Peyer's patch (tissue), 4 donors: ENCODE measurements at regions not wholly inside any gene's neighbourhood (a gene's known extent, or its start where the extent isn't known, plus 50 kb on each side); places are given as distances from the start of the nearest gene placed in this dataset.

Experiments
- DNase-seq, 3 donors: peaks; one replicate each; pipeline ENCODE4 v3.0.0-alpha.2; 2017 to 2019
- H3K27ac ChIP-seq, 4 donors: fragments of 200-600 bp; sonication (generic); one replicate each; pipeline ENCODE4 v1.5.1; 2016 to 2019
- H3K27me3 ChIP-seq, 2 donors: fragments of 200-600 bp; sonication (generic); one replicate each; pipeline ENCODE4 v1.5.1; 2019
- H3K36me3 ChIP-seq, 3 donors: fragments of 200-600 bp; sonication (generic); one replicate each; pipeline ENCODE4 v1.5.1; 2016 to 2019
- H3K4me1 ChIP-seq, 4 donors: fragments of 200-600 bp; sonication (generic); one replicate each; pipeline ENCODE4 v1.5.1; 2016 to 2019
- H3K4me3 ChIP-seq, 4 donors: fragments of 200-600 bp; sonication (generic); 1 replicate in 3 of 4; 2 replicates in 1 of 4; pipeline ENCODE4 v1.5.1; 2016 to 2019; ENCODE audit warnings: mild to moderate bottlenecking in 1 of 4
- H3K9me3 ChIP-seq, 4 donors: fragments of 200-600 bp; sonication (generic); one replicate each; pipeline ENCODE4 v1.5.1; 2016 to 2019; ENCODE audit warnings: mild to moderate bottlenecking in 1 of 4
- CTCF ChIP-seq, 6 experiments: fragments of 450-650 bp in 4 of 6; fragments of 200-600 bp in 2 of 6; sonication (generic) in 1 of 6; IDR thresholded peaks; one replicate each; pipeline ENCODE4 v1.5.1; 2017 to 2019; ENCODE audit warnings: antibody characterized with exemption in 6 of 6, mild to moderate bottlenecking in 3 of 6, moderate library complexity in 1 of 6
- POLR2A ChIP-seq, 2 donors: fragments of 450-650 bp; IDR thresholded peaks; one replicate each; pipeline ENCODE4 v1.5.1; 2017; ENCODE audit warnings: antibody characterized with exemption in 2 of 2, mild to moderate bottlenecking in 2 of 2, moderate library complexity in 2 of 2

GRCh38 chr5:89133975-89134374, 251.0 kb upstream of the MEF2C start:
- no peaks in the 10 kb centered on the region for H3K36me3 ChIP-seq
- H3K4me1 ChIP-seq = no peaks in the 10 kb centered on the region
- no peaks in the 10 kb centered on the region for H3K9me3 ChIP-seq
- no peak overlapping the region for H3K27ac ChIP-seq
- TF ChIP-seq POLR2A (IDR thresholded peaks at IDR 0.05) (no peak), CTCF (IDR thresholded peaks at IDR 0.05) (no peak)
- DNase-seq = no peak
- no peaks in the 10 kb centered on the region for H3K27me3 ChIP-seq
- no peak overlapping the region for H3K4me3 ChIP-seq

GRCh38 chr5:89133129-89133528, 250.1 kb upstream of the MEF2C start:
- no peak for DNase-seq
- TF ChIP-seq CTCF (IDR thresholded peaks at IDR 0.05) (no peak), POLR2A (IDR thresholded peaks at IDR 0.05) (no peak)
- H3K36me3 ChIP-seq = no peaks in the 10 kb centered on the region
- no peaks in the 10 kb centered on the region for H3K9me3 ChIP-seq
- no peak overlapping the region for H3K27ac ChIP-seq
- H3K4me3 ChIP-seq = no peak overlapping the region
- H3K4me1 ChIP-seq = no peaks in the 10 kb centered on the region
- no peaks in the 10 kb centered on the region for H3K27me3 ChIP-seq

GRCh38 chr5:89130851-89131250, 247.9 kb upstream of the MEF2C start:
- TF ChIP-seq CTCF (IDR thresholded peaks at IDR 0.05) = no peak
- no peak for TF ChIP-seq POLR2A (IDR thresholded peaks at IDR 0.05)
- H3K4me1 ChIP-seq = no peaks in the 10 kb centered on the region
- no peak for DNase-seq
- no peak overlapping the region for H3K4me3 ChIP-seq
- no peak overlapping the region for H3K27ac ChIP-seq
- no peaks in the 10 kb centered on the region for H3K9me3 ChIP-seq
- H3K36me3 ChIP-seq = no peaks in the 10 kb centered on the region
- H3K27me3 ChIP-seq = no peaks in the 10 kb centered on the region

- H3K27me3 ChIP-seq = no peaks in the 10 kb centered on the region
- no peak for TF ChIP-seq CTCF (IDR thresholded peaks at IDR 0.05)
- no peaks in the 10 kb centered on the region for H3K4me1 ChIP-seq
- DNase-seq = no peak
- H3K27ac ChIP-seq = no peak overlapping the region
- H3K4me3 ChIP-seq = no peak overlapping the region
- H3K36me3 ChIP-seq = no peaks in the 10 kb centered on the region
- H3K9me3 ChIP-seq = no peaks in the 10 kb centered on the region
Measured at GRCh38 chr5:89129941-89130340, 247.0 kb upstream of the MEF2C start.

- H3K27me3 ChIP-seq = no peaks in the 10 kb centered on the region
- H3K9me3 ChIP-seq = no peaks in the 10 kb centered on the region
- no peaks in the 10 kb centered on the region for H3K36me3 ChIP-seq
- no peak overlapping the region for H3K27ac ChIP-seq
- no peaks in the 10 kb centered on the region for H3K4me1 ChIP-seq
- no peak overlapping the region for H3K4me3 ChIP-seq
- no peak for TF ChIP-seq CTCF (IDR thresholded peaks at IDR 0.05)
- no peak for TF ChIP-seq POLR2A (IDR thresholded peaks at IDR 0.05)
- DNase-seq = no peak
Measured at GRCh38 chr5:89128906-89129625, 246.1 kb upstream of the MEF2C start.

GRCh38 chr5:89128092-89128491, 245.1 kb upstream of the MEF2C start:
- no peak for TF ChIP-seq POLR2A (IDR thresholded peaks at IDR 0.05)
- no peak for TF ChIP-seq CTCF (IDR thresholded peaks at IDR 0.05)
- no peak for DNase-seq
- Histone ChIP-seq H3K36me3 (no peaks in the 10 kb centered on the region), H3K9me3 (no peaks in the 10 kb centered on the region), H3K27me3 (no peaks in the 10 kb centered on the region), H3K4me1 (peaks cover 0 to 2% (median 0%) of the 10 kb centered on the region in 4 donors), H3K27ac (no peak overlapping the region), H3K4me3 (no peak overlapping the region)
